Uterus (tissue), 2 donors: ENCODE measurements at regions not wholly inside any gene's neighbourhood (a gene's known extent, or its start where the extent isn't known, plus 50 kb on each side); places are given as distances from the start of the nearest gene placed in this dataset.

Source experiments
- POLR2A ChIP-seq, 2 donors: fragments of 450-650 bp; IDR thresholded peaks; one replicate each; pipeline ENCODE4 v1.6.1; 2016; ENCODE audit warnings: antibody characterized with exemption in 2 of 2, mild to moderate bottlenecking in 1 of 2, moderate library complexity in 1 of 2
- TF ChIP-seq, protein P1 (sequence below), 4 experiments: fragments of 200-600 bp in 2 of 4; fragments of 450-650 bp in 2 of 4; sonication (generic) in 2 of 4; IDR thresholded peaks; one replicate each; pipeline ENCODE4 v1.5.1; 2016 to 2019; ENCODE audit warnings: antibody characterized with exemption in 4 of 4, mild to moderate bottlenecking in 2 of 4, moderate library complexity in 1 of 4

GRCh38 chr2:6653281-6653750 lies 212.4 kb downstream of the CMPK2 start:
- TF ChIP-seq, protein P1, sequence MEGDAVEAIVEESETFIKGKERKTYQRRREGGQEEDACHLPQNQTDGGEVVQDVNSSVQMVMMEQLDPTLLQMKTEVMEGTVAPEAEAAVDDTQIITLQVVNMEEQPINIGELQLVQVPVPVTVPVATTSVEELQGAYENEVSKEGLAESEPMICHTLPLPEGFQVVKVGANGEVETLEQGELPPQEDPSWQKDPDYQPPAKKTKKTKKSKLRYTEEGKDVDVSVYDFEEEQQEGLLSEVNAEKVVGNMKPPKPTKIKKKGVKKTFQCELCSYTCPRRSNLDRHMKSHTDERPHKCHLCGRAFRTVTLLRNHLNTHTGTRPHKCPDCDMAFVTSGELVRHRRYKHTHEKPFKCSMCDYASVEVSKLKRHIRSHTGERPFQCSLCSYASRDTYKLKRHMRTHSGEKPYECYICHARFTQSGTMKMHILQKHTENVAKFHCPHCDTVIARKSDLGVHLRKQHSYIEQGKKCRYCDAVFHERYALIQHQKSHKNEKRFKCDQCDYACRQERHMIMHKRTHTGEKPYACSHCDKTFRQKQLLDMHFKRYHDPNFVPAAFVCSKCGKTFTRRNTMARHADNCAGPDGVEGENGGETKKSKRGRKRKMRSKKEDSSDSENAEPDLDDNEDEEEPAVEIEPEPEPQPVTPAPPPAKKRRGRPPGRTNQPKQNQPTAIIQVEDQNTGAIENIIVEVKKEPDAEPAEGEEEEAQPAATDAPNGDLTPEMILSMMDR (IDR thresholded peaks at IDR 0.05) = no peak
- TF ChIP-seq POLR2A (IDR thresholded peaks at IDR 0.05) = no peak
